NCI-H1092 (cell line): ENCODE measurements at regions not wholly inside any gene's neighbourhood (a gene's known extent, or its start where the extent isn't known, plus 50 kb on each side); places are given as distances from the start of the nearest gene placed in this dataset.
"Not testable (repeated sequence)": the region's sequence is repeated elsewhere in the genome, so short reads cannot be mapped to it uniquely, and the experiment has no call there.

Experiments
- DNase-seq: peaks from one replicate; lab custom pipeline; 2025; lab: John Stamatoyannopoulos, UW

DNA sequence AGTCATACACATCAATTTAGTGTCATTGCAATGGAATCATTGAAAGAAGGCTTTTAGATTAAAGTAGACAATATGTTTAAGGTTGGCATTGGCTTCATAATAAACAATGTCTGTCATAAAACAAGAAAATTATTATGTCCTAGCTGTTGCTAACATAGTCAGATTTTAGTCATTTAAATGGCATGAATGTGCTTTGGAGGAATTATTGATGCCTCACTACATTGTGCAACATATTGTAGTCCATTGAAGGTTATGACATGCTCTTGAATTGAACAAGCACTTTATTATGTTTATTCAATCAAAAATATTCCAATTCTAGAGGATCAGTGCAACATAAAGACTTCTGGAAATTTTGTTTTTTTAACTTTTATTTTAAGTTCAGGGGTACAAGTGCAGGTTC, 489.8 kb upstream of the AMOT start:
- no peak for DNase-seq

DNA sequence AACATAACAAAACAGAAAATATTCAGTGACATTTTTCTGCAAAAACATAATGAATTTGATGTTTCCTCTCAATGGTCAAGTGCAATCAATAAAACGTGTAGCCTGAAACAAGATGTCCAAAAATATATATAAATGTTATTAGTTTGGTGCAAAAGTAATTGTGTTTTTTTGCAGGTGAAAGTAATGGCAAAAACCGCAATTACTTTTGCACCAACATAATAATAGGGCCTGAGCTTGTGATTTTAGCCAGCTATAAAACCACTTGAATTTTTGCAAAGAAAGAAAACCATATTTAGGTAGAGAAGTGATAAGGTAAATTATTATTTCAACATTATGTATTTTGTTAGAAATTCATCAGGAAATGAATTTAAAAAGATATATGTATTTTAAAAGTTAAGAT, 475.3 kb upstream of the AMOT start:
- no peak for DNase-seq

DNA sequence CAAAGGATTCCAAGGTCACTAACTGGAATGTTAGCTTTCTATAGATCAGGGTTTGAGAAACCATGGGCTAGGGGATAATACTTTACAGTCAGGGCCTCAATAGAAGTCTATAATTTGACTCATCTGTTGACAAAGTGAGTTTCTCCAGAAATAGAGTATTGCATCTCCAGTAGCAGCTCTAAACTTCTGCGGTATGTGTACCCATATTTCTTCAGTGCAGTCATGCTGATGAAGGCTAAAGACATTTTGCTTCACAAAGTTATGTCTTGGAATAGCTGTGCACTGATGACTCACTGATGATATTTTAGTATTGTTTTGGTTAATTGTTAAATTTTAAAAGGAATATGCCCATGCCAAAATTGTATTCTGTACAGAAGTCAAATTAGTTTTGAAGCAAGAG, 464.9 kb upstream of the AMOT start:
- no peak for DNase-seq

DNA sequence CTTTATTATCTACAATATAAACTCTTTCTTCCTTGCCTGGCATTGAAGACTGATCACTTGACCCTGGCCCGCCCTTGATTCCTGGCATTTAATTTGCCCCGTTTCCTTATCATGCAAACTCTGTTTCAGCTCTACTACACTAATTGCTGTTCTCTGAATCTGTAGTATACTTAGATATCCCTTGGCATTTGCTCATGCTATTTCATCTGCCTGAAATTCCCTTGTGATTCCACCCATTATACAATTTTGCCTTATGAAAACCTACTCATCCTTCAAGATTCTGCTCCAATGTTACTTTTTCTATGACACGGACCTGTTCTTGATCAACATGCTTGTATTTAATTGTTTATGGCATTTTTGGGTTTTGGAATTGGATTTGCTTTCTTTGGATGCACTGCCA, 459.9 kb upstream of the AMOT start:
- DNase-seq, result no peak

DNA sequence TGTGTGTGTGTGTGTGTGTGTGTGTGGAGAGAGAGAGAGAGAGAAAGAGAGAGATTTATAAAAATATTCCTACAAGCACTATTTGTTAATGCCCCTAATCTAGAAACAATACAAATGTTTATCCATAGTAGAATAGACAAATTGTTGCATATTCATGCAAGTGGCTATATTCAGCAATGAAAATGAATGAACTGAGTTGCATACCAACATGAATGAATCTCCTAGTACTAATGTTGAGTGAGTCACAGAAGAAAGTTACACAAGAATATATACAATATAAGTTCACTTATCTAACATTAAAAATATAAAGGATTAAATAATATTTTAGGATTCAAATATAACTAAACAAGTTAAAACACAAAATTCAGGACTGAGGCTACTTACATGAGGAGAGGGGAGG, 456.8 kb upstream of the AMOT start:
- no peak for DNase-seq

DNA sequence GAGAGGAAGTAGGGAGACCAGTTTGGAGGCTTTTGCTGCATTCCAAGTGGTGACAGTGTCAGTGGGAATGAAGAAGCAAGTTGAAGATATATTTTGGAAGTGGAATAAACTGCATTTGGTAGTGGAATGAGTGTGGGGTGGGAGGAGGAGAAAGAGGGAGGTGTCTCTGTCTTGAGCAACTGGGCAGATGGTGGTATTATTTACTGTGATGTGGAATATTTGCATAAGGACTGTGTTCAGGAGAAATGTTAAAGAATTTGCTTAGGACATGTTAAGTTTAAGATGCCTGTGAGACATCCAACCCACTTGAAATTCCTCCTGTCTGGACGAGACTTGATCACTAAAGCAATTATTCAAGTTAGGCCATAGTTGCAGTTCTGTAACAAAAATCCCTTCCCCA, 448.9 kb upstream of the AMOT start:
- DNase-seq, result no peak

DNA sequence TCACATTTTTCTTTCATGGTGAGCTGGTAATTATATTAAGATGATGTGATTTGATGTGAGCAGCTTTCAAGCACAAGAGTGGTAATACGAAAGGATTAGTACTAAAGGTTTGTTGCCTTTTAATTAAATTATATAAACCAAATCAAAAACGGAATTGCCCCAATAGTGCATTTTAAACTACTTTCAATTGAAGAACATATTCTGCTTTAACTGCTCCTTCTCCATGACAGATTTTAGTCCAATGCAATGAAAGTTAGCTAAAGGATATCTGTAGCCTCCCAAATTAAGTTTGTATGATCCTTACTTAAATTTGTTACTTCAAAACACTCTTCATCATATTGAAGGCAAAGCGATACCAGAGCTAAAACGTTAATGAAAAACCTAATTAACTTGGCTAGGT, 447.1 kb upstream of the AMOT start:
- DNase-seq, result no peak

DNA sequence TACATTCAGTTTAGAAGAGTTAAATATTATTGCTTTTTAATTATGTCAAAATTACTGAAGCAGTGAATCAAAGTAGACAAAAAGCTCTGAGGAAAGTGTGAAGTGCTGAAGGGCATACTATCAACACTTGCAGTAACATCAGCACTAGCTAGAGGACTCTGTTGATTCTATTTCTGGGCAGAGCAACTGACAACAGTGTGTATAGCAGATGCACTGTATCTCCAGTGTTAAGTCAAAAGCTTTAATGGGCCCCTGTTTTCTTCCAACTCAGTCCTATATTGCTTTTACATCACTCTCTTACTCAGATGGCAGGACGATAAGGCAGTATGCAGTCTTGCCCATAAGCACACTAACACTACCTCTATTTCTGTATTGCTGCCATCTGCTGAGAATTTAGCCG, 435.2 kb upstream of the AMOT start:
- no peak for DNase-seq

DNA sequence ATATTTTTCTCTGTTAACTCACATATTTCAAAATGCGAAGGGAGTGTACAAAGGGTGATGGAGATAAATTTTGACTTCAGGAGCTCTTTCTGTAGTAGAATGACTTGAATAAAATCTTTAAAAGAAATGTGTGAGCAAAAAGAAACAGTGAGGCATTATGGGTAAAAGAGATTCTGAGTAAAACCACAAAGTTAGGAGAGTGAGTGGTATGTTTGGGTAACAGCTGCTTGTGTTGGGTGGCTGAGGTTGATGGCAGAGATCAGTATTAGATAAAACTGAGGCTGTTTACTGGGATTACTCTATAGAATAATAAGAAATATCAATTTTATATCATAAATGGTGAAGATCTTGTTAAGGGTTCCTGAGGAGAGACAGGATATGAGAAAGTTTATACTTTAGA, 434.2 kb upstream of the AMOT start:
- DNase-seq, result no peak

DNA sequence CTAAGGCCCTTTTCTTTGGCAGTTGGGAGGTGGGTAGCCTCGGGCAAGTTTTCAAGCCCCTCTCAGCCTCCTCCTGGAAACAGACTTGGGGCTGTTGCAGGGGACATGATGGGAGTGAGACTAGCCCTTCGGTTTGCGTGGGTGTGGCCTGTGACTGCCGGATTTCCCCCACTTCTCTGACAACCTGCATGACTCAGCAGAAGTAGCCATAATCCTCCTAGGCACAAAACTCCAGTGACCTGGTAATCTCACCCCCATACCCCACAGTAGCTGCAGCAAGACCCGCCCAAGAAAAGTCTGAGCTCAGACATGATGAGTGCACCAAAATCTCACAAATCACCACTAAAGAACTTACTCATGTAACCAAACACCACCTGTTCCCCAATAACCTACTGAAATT, 433.7 kb upstream of the AMOT start:
- no peak for DNase-seq

DNA sequence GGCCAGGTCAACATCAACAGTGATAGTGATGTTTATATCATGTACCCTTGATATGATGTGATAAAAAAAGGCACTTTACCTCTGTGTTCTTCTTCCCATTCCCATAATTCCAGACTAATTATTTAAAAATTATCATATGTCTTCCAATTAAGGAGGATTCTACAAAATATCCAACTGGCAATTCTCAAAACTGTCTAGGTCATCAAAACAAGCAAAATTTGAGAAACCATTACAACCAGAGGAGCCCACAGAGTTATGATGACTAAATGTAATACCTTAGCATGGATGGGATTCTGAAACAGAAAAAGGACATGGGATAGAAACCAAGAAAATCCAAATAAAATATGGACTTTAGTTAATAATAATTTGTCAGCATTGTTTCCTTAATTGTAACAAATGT, 428.6 kb upstream of the AMOT start:
- no peak for DNase-seq

DNA sequence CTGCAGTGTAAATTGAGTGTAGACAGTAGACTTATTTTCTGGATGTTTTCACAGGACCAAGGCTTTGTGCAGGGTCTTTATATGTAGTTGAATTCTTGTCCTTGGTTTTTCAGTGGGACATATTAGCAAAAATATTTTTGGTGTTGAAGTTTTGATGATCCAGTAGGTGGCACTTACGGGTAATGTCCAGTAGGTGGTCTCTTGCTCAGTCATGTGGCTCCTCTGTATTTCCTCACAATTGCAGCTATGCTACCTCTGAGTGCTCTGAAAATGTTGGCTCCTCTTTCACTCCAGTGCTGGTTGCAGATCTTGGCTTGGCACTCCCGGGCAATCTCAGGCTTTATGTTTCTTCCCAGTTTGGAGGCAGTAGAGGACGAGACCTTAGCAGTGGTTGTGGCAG, 419.8 kb upstream of the AMOT start:
- no peak for DNase-seq

DNA sequence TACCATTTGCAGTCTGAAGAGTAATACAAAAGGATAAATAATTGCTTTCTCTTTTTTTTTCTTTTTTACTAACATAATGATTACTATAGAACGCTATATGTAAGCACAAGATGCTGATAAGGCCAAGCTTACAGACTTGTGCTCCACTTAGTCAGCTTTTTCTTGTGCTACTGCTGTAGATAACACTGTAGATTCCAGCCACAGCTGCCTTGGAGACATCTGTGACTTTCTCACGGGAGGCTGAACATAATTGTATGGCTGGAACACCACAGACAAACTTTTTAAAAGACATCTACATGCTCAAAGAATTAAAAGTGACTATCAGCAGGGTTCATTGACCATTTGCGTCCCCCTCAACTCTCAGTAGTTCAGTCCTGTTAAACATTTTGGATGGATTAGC, 381.7 kb upstream of the AMOT start:
- no peak for DNase-seq

DNA sequence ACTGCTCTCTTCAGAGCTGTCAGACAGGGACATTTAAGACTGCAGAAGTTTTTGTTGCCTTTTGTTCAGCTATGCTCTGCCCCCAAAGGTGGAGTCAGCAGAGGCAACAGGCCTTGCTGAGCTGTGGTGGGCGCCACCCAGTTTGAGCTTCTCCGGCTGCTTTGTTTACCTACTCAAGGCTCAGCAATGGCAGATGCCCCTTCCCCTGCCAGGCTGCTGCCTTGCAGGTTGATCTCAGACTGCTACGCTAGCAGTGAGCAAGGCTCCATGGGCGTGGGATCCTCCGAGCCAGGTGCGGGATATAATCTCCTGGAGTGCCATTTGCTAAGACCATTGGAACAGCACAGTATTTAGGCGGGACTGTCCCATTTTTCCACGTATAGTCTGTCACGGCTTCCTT, 371.4 kb upstream of the AMOT start:
- DNase-seq, result no peak

DNA sequence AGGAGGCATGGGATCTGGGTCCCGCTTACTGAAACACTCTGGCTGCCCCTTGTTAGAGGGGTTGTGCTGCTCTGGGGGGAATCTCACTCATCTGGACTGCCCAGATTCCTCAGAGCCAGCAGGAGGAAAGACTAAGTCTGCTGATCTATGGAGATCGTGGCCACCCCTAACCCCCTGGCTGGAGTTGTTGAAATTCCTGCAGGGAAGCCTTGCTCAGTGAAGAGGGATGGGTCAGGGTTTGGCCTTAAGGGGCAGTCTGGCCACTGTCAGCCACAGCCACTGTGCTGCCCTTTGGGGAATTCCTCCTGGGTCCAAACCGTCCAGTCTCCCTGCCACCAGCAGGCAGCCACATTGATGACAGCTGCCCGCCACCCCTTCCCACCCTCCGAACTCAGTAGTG, 362.0 kb upstream of the AMOT start:
- no peak for DNase-seq

DNA sequence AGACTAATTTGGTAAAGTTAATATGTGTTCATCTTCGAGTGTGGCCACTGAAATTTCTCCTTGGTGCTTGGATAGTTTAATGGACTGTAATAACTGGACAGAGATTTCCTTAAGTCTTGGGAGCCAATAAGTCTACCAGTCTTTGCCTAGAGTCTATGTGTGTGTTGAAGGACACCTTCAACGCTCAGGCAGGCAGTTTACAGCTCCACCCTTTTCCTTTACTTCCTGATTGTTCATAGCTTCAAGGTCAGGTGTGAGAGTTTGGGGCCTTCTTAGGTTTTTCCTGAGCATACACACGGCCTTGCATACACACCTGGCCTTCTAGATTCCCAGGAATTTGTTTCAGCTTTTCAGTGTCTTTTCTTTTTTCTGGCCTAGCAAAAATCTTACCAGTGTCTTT, 355.3 kb upstream of the AMOT start:
- no peak for DNase-seq

DNA sequence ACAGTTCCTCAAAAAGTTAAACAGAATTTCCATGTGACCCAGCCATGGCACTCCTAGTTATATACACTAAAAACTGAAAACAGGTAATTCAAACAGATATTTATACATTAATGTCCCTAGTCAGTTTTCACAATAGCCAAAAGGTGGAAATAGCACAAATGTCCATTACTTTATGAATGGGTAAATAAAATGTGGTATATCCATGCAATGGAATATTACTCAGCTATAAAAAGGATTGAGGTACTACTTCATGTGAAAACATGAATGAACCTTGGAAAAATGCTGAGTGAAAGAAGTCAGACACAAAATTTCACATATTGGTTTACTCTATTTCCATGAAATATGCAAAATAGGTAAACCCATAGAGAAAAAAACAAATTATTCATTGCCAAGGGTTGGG, 351.8 kb upstream of the AMOT start:
- DNase-seq, result no peak

DNA sequence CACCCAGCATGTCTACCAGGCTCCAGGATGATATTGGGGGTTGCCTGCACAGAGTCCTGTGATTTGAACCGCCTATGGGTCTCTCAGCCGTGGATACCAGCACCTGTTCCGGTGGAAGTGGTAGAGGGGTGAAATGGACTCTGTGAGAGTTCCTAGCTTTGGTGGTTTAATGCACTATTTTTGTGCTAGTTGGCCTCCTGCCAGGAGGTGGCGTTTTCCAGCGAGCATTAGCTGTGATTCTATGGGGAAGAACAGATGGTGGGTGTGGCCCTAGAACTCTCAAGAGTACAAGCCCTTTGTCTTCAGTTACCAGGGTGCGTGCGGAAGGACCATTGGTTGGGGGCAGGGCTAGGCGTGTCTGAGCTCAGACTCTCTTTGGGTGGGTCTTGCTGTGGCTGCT, 316.9 kb upstream of the AMOT start:
- DNase-seq, result no peak

DNA sequence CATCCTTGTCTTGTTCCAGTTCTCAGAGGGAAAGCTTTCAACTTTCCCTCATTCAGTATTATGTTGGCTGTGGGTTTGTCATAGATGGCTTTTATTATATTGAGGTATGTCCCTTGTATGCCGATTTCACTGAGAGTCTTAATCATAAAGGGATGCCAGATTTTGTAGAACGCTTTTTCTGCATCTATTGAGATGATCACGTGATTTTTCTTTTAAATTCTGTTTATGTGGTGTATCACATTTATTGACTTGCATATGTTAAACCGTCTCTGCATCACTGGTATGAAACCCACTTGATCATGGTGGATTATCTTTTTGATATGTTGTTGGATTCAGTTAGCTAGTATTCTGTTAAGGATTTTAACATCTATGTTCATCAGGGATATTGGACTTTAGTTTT, 313.7 kb upstream of the AMOT start:
- DNase-seq, result not testable (repeated sequence)

DNA sequence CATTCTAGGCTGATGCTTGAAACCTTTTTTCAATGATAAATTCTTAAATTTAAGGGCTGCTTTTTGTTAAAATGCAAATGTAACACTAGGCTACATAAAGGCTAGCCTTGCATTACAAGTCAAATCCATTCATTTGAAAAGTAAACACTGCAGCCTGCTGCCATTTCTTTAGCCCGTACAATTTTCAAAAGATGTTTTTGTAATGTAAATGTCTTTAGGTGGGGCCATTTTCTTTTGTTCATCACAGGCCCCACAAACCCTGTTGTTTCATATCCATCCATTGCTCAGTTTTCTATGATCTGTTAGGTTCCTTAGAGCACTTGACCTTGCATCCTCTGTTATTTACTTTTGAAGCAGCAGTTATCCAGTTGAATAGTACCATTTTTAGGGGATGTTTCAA, 296.2 kb upstream of the AMOT start:
- no peak for DNase-seq

DNA sequence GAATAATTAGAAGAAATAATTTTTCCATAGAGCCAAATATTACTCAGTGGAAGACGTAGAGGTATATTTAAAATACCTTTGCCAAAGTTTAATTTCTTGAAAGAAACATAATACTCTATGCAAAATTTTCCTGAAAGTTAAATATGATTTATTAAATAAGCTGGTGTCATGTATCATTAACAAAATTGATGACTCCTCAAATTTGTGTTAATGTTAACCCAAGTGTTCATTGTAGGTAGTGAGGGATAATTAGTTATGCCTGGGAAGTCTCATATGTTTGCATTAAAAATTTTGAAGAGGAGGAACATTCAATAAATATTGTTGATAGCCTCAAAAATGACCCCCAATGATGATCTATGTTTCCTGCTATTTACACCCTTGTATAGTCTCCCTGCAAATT, 292.7 kb upstream of the AMOT start:
- DNase-seq, result no peak

DNA sequence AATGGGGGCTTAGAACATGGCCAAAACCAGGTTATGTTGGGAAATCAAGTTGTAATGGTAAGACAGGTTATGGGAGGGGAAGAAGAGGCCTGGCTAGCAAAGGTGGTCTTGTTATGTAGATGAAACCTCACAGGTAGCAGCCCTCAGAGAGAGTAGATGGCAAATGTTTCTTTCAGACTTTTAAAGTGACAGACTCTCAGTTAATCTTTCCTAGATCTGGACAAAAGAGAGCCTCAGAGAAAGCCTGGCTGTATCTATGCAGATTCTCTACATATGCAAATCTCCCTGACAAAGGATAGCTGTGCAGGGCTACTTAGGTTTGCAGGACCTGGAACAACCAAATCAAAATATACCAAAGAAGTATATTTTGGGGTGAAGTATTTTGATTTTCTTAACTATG, 284.1 kb upstream of the AMOT start:
- DNase-seq, result no peak

DNA sequence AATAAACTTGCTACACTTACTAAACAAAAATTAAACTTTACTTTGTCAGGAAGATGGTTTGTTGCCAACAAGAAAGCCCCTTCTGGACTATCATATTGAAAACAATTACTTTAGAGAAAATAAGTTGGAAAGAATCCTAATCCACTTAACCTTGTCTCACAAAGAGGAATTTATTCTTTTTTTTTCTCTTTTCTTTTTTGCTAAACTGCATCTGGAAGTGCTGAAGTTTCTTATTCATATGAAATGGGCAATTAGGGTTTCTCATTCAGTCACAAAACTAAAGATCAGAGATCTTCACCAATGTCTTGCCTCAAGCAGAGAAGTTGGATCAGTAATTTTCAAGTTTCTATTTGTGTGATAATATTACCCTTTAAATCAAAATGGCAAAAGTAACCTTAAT, 234.9 kb upstream of the AMOT start:
- no peak for DNase-seq

DNA sequence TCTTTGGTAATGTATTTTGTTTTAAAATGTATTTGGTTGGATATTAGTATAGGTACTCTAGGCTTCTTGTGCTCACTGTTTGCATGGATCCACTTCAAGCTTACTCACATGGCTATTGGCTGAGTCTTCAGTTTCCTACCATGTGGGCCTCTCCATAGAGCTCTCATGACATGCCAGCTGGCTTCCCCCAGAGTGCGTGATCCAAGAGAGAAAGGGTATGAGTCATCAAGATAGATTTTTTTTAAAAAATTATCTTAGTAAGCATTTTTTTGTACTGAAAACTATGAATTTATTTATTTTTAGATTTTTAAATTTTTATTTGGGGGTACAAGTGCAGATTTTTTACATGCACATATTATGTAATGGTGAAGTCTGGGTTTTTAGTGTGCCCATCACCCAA, 219.1 kb upstream of the AMOT start:
- DNase-seq, result no peak

DNA sequence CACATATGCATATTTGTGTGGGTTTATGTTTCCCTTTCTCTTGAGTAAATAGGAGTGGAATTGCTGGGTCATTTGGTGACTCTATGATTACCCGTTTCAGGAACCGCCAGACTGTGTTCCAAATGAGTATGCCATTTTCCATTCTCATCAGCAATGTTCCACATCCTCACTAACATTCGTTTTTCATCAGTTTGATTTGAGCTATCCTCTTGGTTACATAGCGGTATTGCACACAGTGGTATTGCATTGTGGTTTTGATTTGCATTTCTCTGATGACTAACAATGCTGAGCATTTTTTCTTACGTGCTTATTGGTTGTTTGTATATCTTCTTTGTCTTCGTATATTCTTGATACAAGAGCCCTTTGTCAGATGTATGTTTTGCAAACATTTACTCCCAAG, 218.0 kb upstream of the AMOT start:
- no peak for DNase-seq

DNA sequence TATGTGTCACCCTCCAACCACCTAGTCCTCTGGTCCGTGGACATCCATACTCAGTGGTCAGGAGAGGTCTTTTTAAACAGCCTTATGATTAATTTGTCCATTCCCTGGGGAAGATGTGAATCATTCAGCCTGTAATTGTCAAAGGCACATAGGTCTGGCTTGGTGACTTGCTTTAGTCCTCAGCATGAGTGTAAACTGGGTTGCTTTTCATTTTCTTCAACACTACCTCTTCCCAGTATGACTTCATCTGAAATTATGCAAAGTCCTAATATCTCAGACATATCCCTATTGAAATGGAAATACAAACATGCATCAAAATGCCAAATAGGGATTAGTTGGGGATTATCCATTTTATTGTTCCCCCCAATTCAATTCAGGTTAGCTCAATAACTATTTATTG, 208.3 kb upstream of the AMOT start:
- DNase-seq, result no peak
